ENCODE measurements at regions not wholly inside any gene's neighbourhood (a gene's known extent, or its start where the extent isn't known, plus 50 kb on each side); places are given as distances from the start of the nearest gene placed in this dataset.

DNA sequence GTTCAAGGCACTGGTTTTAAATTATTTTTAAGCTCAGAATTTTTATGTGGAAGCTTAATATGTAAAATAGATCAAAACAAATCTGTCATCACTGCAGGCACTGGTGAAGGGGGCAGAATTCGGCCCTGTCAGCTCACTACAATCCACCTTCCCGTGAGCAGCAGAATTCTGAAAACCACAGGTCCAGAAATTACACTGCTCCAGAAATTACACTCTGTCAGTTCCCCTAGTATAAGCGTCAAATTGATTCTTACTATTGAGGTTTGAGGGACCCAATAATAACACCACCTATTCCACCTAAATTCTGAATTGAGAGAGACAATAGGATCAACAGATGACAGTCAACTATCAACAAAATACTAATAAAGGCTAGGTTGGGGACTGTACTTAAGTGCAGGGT, 245.5 kb downstream of the PHLDA1 start:
- CTCF ChIA-PET: no interaction called here

More for the DNA sequence above, 245.5 kb downstream of the PHLDA1 start:
- no peaks in the 10 kb centered on the region for H3K27me3 ChIP-seq (ENCODE audit: control insufficient read depth, insufficient read depth, low read length)
- no peak overlapping the region for H3K56ac ChIP-seq (ENCODE audit: extremely low read depth, insufficient read depth, low read length)
- no peak overlapping the region for H2AK9ac ChIP-seq (replicated peaks; ENCODE audit: low read depth, low read length, poor library complexity)
- H2BK120ac ChIP-seq (ENCODE audit: low read depth, low read length): peak overlapping the region; percentile 45; the same call in 1 of the 2 replicates
- in situ Hi-C loops (cut with MboI; ENCODE audit: low sequenced_read_pairs): no loop called here
- no peak overlapping the region for H4K8ac ChIP-seq (ENCODE audit: low read depth in 2 of 2, low read length in 2 of 2)
- H3K9ac ChIP-seq (ENCODE audit: low read depth, low read length): no peak overlapping the region
- no peak overlapping the region for H3K23ac ChIP-seq (ENCODE audit: low read depth, low read length)
- H3K9me1 ChIP-seq (ENCODE audit: insufficient read depth, low read length): peaks cover 17% of the 10 kb centered on the region
- BruUV-seq (replicated peaks): no TSS peak
- TF ChIP-seq CEBPB (IDR thresholded peaks at IDR 0.05; ENCODE audit: low read depth, low read length) (no peak), FOS (IDR thresholded peaks at IDR 0.05; ENCODE audit: low read depth, low read length) (no peak), RCOR1 (IDR thresholded peaks at IDR 0.05; ENCODE audit: insufficient replicate concordance, low read length) (no peak), MAFK (IDR thresholded peaks at IDR 0.05; ENCODE audit: low read depth, low read length) (no peak), MAZ (IDR thresholded peaks at IDR 0.05; ENCODE audit: borderline replicate concordance, low read depth, low read length) (no peak), RFX5 (IDR thresholded peaks at IDR 0.05; ENCODE audit: low read depth, low read length) (no peak), BHLHE40 (IDR thresholded peaks at IDR 0.05; ENCODE audit: low read depth, low read length) (no peak), POLR2A (IDR thresholded peaks at IDR 0.05; ENCODE audit: low read depth, low read length) (no peak), RAD21 (IDR thresholded peaks at IDR 0.05; ENCODE audit: low read length) (no peak), CHD1 (IDR thresholded peaks at IDR 0.05; ENCODE audit: low read depth, low read length) (no peak), NFE2L2 (IDR thresholded peaks at IDR 0.05; ENCODE audit: low read depth, low read length) (no peak), SMC3 (IDR thresholded peaks at IDR 0.05; ENCODE audit: low read depth, low read length) (no peak)
- TF ChIP-seq, protein P1, sequence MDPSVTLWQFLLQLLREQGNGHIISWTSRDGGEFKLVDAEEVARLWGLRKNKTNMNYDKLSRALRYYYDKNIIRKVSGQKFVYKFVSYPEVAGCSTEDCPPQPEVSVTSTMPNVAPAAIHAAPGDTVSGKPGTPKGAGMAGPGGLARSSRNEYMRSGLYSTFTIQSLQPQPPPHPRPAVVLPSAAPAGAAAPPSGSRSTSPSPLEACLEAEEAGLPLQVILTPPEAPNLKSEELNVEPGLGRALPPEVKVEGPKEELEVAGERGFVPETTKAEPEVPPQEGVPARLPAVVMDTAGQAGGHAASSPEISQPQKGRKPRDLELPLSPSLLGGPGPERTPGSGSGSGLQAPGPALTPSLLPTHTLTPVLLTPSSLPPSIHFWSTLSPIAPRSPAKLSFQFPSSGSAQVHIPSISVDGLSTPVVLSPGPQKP (IDR thresholded peaks at IDR 0.05; ENCODE audit: borderline replicate concordance, low read depth, low read length): no peak
- TF ChIP-seq, protein P2, sequence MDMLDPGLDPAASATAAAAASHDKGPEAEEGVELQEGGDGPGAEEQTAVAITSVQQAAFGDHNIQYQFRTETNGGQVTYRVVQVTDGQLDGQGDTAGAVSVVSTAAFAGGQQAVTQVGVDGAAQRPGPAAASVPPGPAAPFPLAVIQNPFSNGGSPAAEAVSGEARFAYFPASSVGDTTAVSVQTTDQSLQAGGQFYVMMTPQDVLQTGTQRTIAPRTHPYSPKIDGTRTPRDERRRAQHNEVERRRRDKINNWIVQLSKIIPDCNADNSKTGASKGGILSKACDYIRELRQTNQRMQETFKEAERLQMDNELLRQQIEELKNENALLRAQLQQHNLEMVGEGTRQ (IDR thresholded peaks at IDR 0.05; ENCODE audit: low read depth, low read length): no peak
- H2AK5ac ChIP-seq (ENCODE audit: low read depth, low read length): no peak overlapping the region
- no peak overlapping the region for H3K14ac ChIP-seq (replicated peaks; ENCODE audit: low read depth, low read length)
- no peak overlapping the region for H4K5ac ChIP-seq (ENCODE audit: low read depth, low read length)
- ATAC-seq (ENCODE audit: low read depth) (no peak), DNase-seq (no peak)
- H3K27ac ChIP-seq (ENCODE audit: insufficient read depth, low read length): no peak overlapping the region
- no peaks in the 10 kb centered on the region for H3K9me3 ChIP-seq (ENCODE audit: control insufficient read depth, insufficient read depth, low read length)
- POLR2A ChIA-PET (ENCODE audit: unreplicated experiment): no interaction called here
- 0 out of 2 replicates have a peak overlapping the region, but pooled peaks have one; percentile 20 for H3K4ac ChIP-seq (ENCODE audit: low read depth, low read length)
- H3K79me1 ChIP-seq (ENCODE audit: low read depth in 1 of 2, low read length in 2 of 2): 0 out of 4 replicates have a peak, but pooled peaks cover 0 to 2% of the 10 kb centered on the region in 2 experiments
- no peak overlapping the region for H2BK5ac ChIP-seq (ENCODE audit: low read depth, low read length, poor library complexity, severe bottlenecking)
- H4K91ac ChIP-seq (ENCODE audit: insufficient read depth, low read depth, low read length): no peak overlapping the region
- peak overlapping the region; percentile 64; the same call in 1 of the 2 replicates for H3K18ac ChIP-seq (ENCODE audit: low read depth, low read length)
- no peak overlapping the region for H3K4me2 ChIP-seq (ENCODE audit: low read depth, low read length)
- H2AFZ ChIP-seq (replicated peaks; ENCODE audit: low read length, poor library complexity): no peak overlapping the region
- no CpG with 5 or more reads among the region's 3 CpGs for WGBS, 2 experiments (ENCODE audit: extremely low coverage in 2 of 2, insufficient read length in 1 of 2)
- peaks cover 22% of the 10 kb centered on the region for H3K4me1 ChIP-seq (ENCODE audit: control insufficient read depth, insufficient read depth, low read length)
- no peak overlapping the region; the same call in 2 of the 3 replicates for H2BK15ac ChIP-seq (ENCODE audit: low read depth, low read length)
- intact Hi-C loops (cut with micrococcal nuclease): no loop called here
- H2BK20ac ChIP-seq (ENCODE audit: low read depth, low read length): no peak overlapping the region
- dilution Hi-C loops (cut with HindIII; ENCODE audit: low sequenced_read_pairs, unreplicated experiment): no loop called here
- H3K4me3 ChIP-seq (ENCODE audit: insufficient read depth, low read depth, low read length): no peak overlapping the region
- H4K20me1 ChIP-seq (ENCODE audit: insufficient read depth, low read length): no peaks in the 10 kb centered on the region
- no peaks in the 10 kb centered on the region for H3K36me3 ChIP-seq (ENCODE audit: control insufficient read depth, insufficient read depth, low read length)
